Breast epithelium (tissue), 4 donors: ENCODE measurements at regions not wholly inside any gene's neighbourhood (a gene's known extent, or its start where the extent isn't known, plus 50 kb on each side); places are given as distances from the start of the nearest gene placed in this dataset.

Source experiments
- DNase-seq, 2 donors: peaks; one replicate each; pipeline ENCODE4 v3.0.0-alpha.2; 2019; ENCODE audit warnings: low spot score in 2 of 2
- H3K27ac ChIP-seq, 2 donors: fragments of 200-600 bp; sonication (generic) in 1 of 2; one replicate each; pipeline ENCODE4 v1.5.1; 2016 to 2019; ENCODE audit warnings: mild to moderate bottlenecking in 1 of 2
- H3K27me3 ChIP-seq, 2 donors: fragments of 200-600 bp; sonication (generic) in 1 of 2; one replicate each; pipeline versions ENCODE4 v1.5.1 to v1.6.0; 2017 to 2019; ENCODE audit warnings: control low read depth in 1 of 2, mild to moderate bottlenecking in 1 of 2
- H3K36me3 ChIP-seq: fragments of 200-600 bp; one replicate; pipeline ENCODE4 v1.5.1; 2019
- H3K4me1 ChIP-seq, 2 donors: fragments of 200-600 bp; sonication (generic); one replicate each; pipeline ENCODE4 v1.5.1; 2016 to 2019; ENCODE audit warnings: control low read depth in 1 of 2
- H3K4me3 ChIP-seq, 3 donors: fragments of 200-600 bp; sonication (generic); 1 replicate in 2 of 3; 2 replicates in 1 of 3; pipeline ENCODE4 v1.5.1; 2016 to 2019; ENCODE audit warnings: mild to moderate bottlenecking in 3 of 3, moderate library complexity in 2 of 3
- H3K9me3 ChIP-seq, 2 donors: fragments of 200-600 bp; sonication (generic) in 1 of 2; one replicate each; pipeline ENCODE4 v1.5.1; 2016 to 2019; ENCODE audit warnings: control low read depth in 1 of 2
- POLR2A ChIP-seq: fragments of 450-650 bp; IDR thresholded peaks from one replicate; pipeline ENCODE4 v1.6.1; 2016; ENCODE audit warnings: antibody characterized with exemption, mild to moderate bottlenecking, moderate library complexity
- POLR2AphosphoS5 ChIP-seq, 3 donors: sonication (generic); formaldehyde crosslinking; IDR thresholded peaks; one replicate each; pipeline ENCODE4 v1.6.1; 2017; ENCODE audit warnings: antibody characterized with exemption in 3 of 3
- intact Hi-C: fragments of 100-400 bp; cut with DNase I; formaldehyde crosslinking; loops from one replicate; pipeline ENCODE4 v1.15.1; 2023; ENCODE audit warnings: low total_unique reads
- TF ChIP-seq, protein P1 (sequence below), 3 donors: fragments of 450-650 bp; IDR thresholded peaks; one replicate each; pipeline ENCODE4 v1.5.1; 2016 to 2017; ENCODE audit warnings: antibody characterized with exemption in 3 of 3, mild to moderate bottlenecking in 3 of 3, moderate library complexity in 3 of 3

DNA sequence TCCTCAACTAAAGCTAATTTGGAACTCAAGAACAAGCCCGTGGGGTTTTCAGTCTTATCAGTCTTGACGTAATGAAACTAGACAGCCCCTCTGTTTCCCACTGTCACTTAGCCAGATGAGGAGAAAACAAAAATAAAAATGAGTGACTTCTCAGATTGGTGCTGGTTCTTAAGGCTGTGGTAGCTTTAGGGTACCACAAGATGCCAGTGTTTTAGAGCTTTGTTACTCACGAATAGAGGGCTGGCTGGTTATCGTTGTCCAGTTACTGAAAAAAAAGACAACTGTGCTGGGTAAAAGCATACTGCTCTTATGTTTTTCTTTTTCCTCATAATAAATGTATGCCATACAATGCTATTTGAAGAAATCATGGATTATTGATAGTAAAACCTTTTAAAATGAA, 796.7 kb downstream of the RAPGEF2 start:
- Histone ChIP-seq H3K4me3 (no peak overlapping the region), H3K36me3 (no peaks in the 10 kb centered on the region), H3K27ac (no peak overlapping the region), H3K27me3 (no peaks in the 10 kb centered on the region), H3K4me1 (no peaks in the 10 kb centered on the region), H3K9me3 (no peaks in the 10 kb centered on the region)
- no peak for DNase-seq
- intact Hi-C loops = no loop called here
- TF ChIP-seq POLR2A = no peak
- TF ChIP-seq, protein P1, sequence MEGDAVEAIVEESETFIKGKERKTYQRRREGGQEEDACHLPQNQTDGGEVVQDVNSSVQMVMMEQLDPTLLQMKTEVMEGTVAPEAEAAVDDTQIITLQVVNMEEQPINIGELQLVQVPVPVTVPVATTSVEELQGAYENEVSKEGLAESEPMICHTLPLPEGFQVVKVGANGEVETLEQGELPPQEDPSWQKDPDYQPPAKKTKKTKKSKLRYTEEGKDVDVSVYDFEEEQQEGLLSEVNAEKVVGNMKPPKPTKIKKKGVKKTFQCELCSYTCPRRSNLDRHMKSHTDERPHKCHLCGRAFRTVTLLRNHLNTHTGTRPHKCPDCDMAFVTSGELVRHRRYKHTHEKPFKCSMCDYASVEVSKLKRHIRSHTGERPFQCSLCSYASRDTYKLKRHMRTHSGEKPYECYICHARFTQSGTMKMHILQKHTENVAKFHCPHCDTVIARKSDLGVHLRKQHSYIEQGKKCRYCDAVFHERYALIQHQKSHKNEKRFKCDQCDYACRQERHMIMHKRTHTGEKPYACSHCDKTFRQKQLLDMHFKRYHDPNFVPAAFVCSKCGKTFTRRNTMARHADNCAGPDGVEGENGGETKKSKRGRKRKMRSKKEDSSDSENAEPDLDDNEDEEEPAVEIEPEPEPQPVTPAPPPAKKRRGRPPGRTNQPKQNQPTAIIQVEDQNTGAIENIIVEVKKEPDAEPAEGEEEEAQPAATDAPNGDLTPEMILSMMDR (IDR thresholded peaks at IDR 0.05) = no peak
- no peak for TF ChIP-seq POLR2AphosphoS5 (IDR thresholded peaks at IDR 0.05)

DNA sequence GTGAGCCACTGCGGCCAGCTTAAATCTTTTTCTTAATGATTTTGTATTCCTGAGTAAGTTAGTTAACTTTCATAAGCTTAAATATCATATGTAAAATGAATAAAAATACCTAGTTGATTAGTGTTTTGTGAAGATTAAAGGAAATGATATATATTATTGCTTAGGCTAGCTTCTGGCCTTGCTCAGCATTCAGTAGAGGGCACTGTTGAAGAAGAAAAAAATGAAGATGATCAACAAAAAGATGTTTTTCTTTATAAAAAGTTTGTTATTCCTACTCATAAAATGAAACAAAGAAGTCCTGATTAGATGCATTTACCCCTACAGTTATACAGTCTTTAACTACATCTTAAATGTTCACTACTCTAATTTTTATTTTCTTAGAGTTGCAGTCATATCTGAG, 797.7 kb downstream of the RAPGEF2 start:
- no peak overlapping the region for H3K4me3 ChIP-seq
- no peaks in the 10 kb centered on the region for H3K36me3 ChIP-seq
- H3K4me1 ChIP-seq = no peaks in the 10 kb centered on the region
- no peak for DNase-seq
- no peak overlapping the region for H3K27ac ChIP-seq
- no peak for TF ChIP-seq POLR2A
- TF ChIP-seq, protein P1 (IDR thresholded peaks at IDR 0.05) = no peak
- TF ChIP-seq POLR2AphosphoS5 (IDR thresholded peaks at IDR 0.05) = no peak
- no peaks in the 10 kb centered on the region for H3K27me3 ChIP-seq
- no peaks in the 10 kb centered on the region for H3K9me3 ChIP-seq
- intact Hi-C loops = no loop called here

DNA sequence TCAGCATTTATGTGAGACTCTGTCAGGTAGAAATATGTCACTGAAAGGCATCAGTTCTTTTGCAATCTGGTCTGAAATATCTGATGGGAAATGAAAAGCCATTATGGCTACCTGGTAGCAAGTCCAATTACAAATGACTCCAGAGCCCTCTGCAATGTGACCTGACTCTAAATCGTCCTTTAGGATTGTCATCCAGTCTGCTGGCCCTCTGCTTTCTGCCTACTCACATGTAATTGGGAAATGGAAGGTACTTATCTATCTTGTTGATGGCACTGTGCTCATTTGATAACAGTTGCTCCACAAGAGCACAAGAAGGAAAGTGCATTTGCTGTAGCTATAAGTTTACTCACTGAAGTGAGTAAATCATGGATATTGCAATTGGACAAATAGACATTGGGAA, 799.8 kb downstream of the RAPGEF2 start:
- no peak for DNase-seq

GRCh38 chr4:159904906-159905305, 802.0 kb downstream of the RAPGEF2 start:
- DNase-seq = no peak
- Histone ChIP-seq H3K36me3 (no peaks in the 10 kb centered on the region), H3K9me3 (peaks cover 0 to 8% of the 10 kb centered on the region in 2 donors), H3K27me3 (no peaks in the 10 kb centered on the region), H3K4me1 (no peaks in the 10 kb centered on the region), H3K4me3 (no peak overlapping the region), H3K27ac (no peak overlapping the region)
- no peak for TF ChIP-seq POLR2A
- TF ChIP-seq, protein P1 (IDR thresholded peaks at IDR 0.05) = no peak
- no peak for TF ChIP-seq POLR2AphosphoS5 (IDR thresholded peaks at IDR 0.05)
- intact Hi-C loops = no loop called here

More for the DNA sequence above, 799.8 kb downstream of the RAPGEF2 start:
- H3K9me3 ChIP-seq = no peaks in the 10 kb centered on the region
- H3K4me1 ChIP-seq = no peaks in the 10 kb centered on the region
- intact Hi-C loops = no loop called here
- H3K36me3 ChIP-seq = no peaks in the 10 kb centered on the region
- H3K27ac ChIP-seq = no peak overlapping the region
- no peak overlapping the region for H3K4me3 ChIP-seq
- TF ChIP-seq, protein P1 (IDR thresholded peaks at IDR 0.05) = no peak
- TF ChIP-seq POLR2A (no peak), POLR2AphosphoS5 (IDR thresholded peaks at IDR 0.05) (no peak)
- no peaks in the 10 kb centered on the region for H3K27me3 ChIP-seq

DNA sequence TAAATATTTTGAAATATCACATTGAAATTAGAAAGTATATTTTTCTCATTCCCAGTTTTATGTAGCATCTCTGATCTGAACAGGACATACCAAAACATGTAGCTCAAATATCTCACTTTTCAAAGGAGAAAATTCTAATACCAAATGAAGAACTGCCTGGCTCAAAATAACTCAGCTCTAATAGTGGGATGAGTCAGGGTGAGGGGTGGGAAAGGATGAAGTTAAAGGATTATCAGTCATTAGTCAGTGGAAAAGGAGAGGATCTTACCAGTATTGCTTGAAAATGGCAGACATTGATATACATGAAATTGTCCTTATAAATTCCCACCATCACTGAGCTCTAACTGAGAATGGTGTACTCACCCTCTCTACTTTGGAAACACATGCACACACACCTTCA, 803.2 kb downstream of the RAPGEF2 start:
- DNase-seq = no peak
- TF ChIP-seq, protein P1 (IDR thresholded peaks at IDR 0.05) = no peak
- TF ChIP-seq POLR2A (no peak), POLR2AphosphoS5 (IDR thresholded peaks at IDR 0.05) (no peak)
- Histone ChIP-seq H3K36me3 (no peaks in the 10 kb centered on the region), H3K27ac (no peak overlapping the region), H3K4me1 (no peaks in the 10 kb centered on the region), H3K27me3 (no peaks in the 10 kb centered on the region), H3K9me3 (peaks cover 0 to 8% of the 10 kb centered on the region in 2 donors), H3K4me3 (no peak overlapping the region)
- intact Hi-C loops = no loop called here
